ENCODE measurements at regions not wholly inside any gene's neighbourhood (a gene's known extent, or its start where the extent isn't known, plus 50 kb on each side); places are given as distances from the start of the nearest gene placed in this dataset.

DNA sequence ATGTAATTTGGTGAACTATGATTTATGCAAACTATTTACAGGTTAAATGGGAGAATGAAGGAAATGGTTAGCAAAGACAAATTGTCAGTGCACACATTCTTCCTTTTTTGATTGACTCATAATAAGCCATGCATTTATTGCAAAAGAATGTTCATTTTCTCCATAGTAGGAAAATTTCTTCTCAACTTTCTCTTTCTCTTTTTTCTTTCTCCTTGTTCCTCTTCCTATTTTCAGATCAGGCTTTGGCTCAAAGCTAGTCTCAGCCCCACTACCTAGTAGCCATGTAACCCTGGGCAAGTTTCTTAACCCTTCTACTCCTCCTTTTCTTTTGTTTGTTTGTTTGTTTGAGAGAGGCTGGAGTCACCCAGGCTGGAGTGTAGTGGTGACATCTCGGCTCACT lies 156.6 kb downstream of the PIK3R1 start:
- H3K4me3 Mint-ChIP-seq = no peak overlapping the region
- H3K36me3 Mint-ChIP-seq (ENCODE audit: low read depth) = no peaks in the 10 kb centered on the region
- H3K27me3 Mint-ChIP-seq = no peaks in the 10 kb centered on the region
- no peaks in the 10 kb centered on the region for H3K9me3 Mint-ChIP-seq
- no peak overlapping the region for H3K27ac Mint-ChIP-seq
- no peak for DNase-seq
- H3K4me1 Mint-ChIP-seq (ENCODE audit: low read depth) = peaks cover 32% of the 10 kb centered on the region

DNA sequence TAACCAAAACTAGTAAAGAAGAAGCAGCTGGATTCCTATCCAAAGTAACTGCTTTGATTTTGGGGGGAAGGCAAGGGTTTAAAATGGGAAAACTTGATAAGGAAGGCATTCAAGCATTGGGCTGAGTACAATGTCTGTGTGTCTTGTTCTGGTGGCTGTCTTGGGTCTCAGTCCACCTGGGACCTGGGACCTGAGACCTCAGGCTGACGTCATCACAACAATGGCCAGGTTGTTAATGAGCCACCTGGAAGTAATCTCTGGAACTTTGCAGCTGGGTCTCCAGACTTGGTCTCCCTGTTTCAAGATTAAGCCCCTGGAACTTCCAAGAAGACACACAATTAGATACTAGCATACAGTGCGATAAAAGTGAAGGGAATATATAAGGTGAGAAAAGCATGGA lies 157.5 kb downstream of the PIK3R1 start:
- Mint-ChIP-seq H3K27me3 (no peaks in the 10 kb centered on the region), H3K9me3 (no peaks in the 10 kb centered on the region), H3K4me3 (no peak overlapping the region), H3K27ac (no peak overlapping the region), H3K36me3 (ENCODE audit: low read depth) (no peaks in the 10 kb centered on the region), H3K4me1 (ENCODE audit: low read depth) (peaks cover 33% of the 10 kb centered on the region)
- no peak for DNase-seq

DNA sequence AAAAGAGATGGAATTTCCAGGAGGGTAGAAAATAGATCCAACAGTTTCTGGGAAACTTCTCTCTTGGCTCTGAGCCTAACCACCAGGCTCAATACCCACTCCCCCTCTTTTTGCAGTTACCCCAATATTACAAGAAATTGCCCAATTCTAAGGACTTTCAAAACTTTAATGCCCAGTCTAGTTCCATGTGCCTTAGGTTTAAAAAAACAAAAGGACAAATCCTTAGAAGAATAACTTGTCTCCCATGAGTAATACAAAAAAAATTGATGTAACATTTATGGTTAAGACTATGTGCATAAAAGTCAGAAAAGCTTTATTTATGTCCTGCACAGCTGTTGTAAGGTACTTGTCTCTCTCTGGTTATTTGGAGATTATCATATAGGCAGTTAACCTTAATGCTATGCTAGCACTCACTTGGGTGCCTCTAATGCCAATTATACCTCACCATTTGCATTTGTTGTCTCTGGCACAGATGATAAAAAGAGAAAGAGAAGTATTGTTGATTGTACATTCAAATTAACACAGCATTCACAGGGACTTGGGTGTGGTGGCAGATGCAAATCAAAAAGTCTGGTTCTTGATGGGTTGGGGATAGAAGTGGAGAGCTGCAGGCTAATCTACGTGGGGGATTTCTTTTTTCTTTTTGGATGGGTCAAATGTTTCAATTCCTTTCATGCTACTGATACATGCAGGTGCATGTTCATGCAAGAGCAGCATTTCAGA lies 159.4 kb downstream of the PIK3R1 start:
- no peak overlapping the region for H3K4me3 Mint-ChIP-seq
- no peaks in the 10 kb centered on the region for H3K27me3 Mint-ChIP-seq
- H3K9me3 Mint-ChIP-seq = no peaks in the 10 kb centered on the region
- no peaks in the 10 kb centered on the region for H3K36me3 Mint-ChIP-seq (ENCODE audit: low read depth)
- no peak for DNase-seq
- peaks cover 28% of the 10 kb centered on the region for H3K4me1 Mint-ChIP-seq (ENCODE audit: low read depth)
- H3K27ac Mint-ChIP-seq = no peak overlapping the region

DNA sequence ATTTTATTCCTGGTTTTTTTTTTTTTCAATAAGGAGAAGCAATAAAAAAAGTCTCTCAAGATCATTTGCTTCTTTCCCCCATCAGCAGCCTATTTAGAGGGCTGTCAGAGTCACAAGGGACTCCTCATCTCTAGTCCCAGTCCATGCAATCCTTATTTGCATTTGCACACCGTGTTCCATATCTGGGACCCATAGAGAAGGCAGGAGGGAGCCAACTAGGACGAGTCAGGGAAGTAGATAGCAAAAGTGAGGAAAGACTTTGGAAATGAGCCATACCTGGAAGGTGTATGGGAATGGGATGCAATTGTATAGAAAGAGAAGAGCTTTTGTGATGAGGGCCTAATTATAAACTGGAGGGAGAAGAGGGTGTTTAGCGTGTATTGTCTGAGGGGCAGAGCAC lies 160.0 kb downstream of the PIK3R1 start:
- no peaks in the 10 kb centered on the region for H3K36me3 Mint-ChIP-seq (ENCODE audit: low read depth)
- H3K27ac Mint-ChIP-seq = no peak overlapping the region
- H3K4me1 Mint-ChIP-seq (ENCODE audit: low read depth) = peaks cover 27% of the 10 kb centered on the region
- H3K9me3 Mint-ChIP-seq = no peaks in the 10 kb centered on the region
- no peaks in the 10 kb centered on the region for H3K27me3 Mint-ChIP-seq
- DNase-seq = no peak
- no peak overlapping the region for H3K4me3 Mint-ChIP-seq

DNA sequence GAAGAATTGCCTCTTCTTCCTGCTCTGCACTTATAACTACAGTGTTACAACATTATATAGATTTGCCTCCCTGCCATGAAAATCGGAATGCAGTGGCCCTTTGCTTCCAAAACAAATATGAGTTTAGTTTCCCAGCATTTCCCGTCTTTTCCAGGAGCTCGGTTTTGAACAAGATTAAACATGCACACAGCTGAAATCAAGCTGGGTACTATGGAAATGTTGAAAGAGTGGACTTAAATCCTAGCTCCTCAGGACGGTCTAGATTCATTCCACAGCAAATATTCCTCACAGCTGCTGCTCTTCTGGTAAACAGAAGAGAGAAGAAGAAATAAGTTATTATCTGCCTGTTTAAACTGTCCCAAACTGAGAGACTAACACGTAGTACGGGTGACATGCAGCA lies 161.4 kb downstream of the PIK3R1 start:
- Mint-ChIP-seq H3K27me3 (no peaks in the 10 kb centered on the region), H3K4me1 (ENCODE audit: low read depth) (peaks cover 38% of the 10 kb centered on the region), H3K9me3 (peaks cover 1% of the 10 kb centered on the region)

DNA sequence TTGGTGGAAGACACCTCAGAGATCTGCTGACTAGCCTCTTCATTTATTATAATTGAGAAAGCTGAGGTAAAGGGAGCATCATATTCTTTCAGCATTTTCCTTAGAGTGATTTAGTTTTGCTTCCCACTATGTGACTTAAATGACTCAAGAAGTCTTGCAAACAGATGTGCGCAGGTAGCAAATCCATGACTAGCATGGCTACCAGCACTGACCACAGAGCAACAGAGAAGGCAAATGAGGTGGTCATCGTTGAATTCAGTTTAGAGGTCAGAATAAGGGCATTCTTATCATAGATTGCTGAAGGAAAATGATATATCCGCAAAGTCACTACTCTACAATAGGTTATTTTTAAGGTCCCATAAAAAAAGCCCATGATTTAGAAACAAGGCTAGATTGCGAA lies 162.2 kb downstream of the PIK3R1 start:
- Mint-ChIP-seq H3K27me3 (no peaks in the 10 kb centered on the region), H3K4me1 (ENCODE audit: low read depth) (peaks cover 44% of the 10 kb centered on the region), H3K27ac (no peak overlapping the region), H3K36me3 (ENCODE audit: low read depth) (no peaks in the 10 kb centered on the region), H3K4me3 (no peak overlapping the region), H3K9me3 (peaks cover 3% of the 10 kb centered on the region)
- no peak for DNase-seq

More for the DNA sequence above, 161.4 kb downstream of the PIK3R1 start:
- Mint-ChIP-seq H3K27ac (no peak overlapping the region), H3K36me3 (ENCODE audit: low read depth) (no peaks in the 10 kb centered on the region), H3K4me3 (no peak overlapping the region)
- no peak for DNase-seq

DNA sequence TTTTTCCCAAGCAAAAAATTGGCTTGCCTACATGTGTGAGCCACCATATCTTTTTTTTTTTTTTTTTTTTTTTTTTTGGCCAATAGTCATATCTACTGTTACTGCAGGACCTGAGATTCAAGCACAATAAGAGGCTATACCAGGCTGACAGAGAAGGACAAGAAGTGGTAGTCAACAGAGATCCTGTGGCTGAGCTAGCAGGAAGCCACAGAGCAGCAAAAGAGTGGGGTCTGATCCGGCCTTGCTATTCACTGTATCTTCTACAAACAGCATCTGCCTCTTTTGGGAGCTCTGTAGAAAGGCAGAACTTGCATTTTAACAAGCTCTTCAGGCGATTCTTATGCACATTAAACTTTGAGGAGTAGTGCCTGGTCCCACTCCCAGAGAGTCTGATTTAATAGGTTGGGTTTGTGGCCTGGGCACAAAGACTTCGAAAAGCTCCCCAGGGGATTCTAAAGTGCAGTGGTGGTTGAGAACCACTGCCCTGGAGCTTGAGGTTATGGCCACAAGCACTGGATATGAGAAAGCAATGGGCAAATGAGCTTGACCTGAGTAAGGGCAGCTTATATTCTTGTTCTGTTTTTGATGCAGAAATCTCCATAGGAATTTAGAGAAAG lies 162.8 kb downstream of the PIK3R1 start:
- peaks cover 3% of the 10 kb centered on the region for H3K9me3 Mint-ChIP-seq
- no peak for DNase-seq
- H3K27ac Mint-ChIP-seq = no peak overlapping the region
- H3K4me1 Mint-ChIP-seq (ENCODE audit: low read depth) = peaks cover 48% of the 10 kb centered on the region
- no peak overlapping the region for H3K4me3 Mint-ChIP-seq
- no peaks in the 10 kb centered on the region for H3K27me3 Mint-ChIP-seq
- H3K36me3 Mint-ChIP-seq (ENCODE audit: low read depth) = no peaks in the 10 kb centered on the region

DNA sequence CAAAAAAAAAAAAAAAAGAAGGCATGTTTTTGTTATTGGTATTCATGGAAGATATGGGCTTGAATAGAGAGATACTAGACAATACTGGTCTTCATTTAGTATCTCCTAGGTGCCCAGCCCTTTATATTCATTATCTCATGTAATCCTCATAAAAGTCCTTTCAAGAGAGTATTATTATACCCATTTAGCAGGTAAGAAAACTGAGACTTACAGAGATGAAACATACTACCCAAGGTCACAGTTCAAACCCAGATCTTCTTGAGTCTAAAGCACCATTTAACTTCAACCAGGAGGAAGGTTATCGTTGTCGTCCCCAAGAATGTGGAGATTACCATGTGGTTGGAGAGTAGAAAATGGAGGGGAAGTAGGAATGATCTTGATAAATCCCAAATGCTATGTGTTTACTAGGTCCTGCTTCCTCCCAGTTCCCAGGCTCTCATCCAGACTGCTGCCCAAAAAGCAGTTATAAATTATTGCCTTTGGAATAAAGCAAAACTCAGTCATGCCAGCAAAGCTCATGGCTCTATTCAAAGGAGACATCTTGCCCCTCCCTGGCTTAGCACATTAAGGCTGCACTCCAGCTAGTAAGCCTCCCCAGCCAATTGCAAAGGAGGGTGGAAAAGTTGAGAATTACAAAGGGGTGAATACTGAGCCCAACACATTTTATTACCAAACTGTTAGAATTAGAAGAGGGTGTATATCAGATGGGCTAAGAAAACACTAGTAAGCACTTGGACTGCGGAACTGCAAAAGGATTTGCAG lies 163.9 kb downstream of the PIK3R1 start:
- Mint-ChIP-seq H3K27me3 (no peaks in the 10 kb centered on the region), H3K36me3 (ENCODE audit: low read depth) (no peaks in the 10 kb centered on the region), H3K27ac (no peak overlapping the region), H3K4me3 (no peak overlapping the region), H3K9me3 (peaks cover 3% of the 10 kb centered on the region), H3K4me1 (ENCODE audit: low read depth) (peaks cover 53% of the 10 kb centered on the region)
- DNase-seq = no peak

DNA sequence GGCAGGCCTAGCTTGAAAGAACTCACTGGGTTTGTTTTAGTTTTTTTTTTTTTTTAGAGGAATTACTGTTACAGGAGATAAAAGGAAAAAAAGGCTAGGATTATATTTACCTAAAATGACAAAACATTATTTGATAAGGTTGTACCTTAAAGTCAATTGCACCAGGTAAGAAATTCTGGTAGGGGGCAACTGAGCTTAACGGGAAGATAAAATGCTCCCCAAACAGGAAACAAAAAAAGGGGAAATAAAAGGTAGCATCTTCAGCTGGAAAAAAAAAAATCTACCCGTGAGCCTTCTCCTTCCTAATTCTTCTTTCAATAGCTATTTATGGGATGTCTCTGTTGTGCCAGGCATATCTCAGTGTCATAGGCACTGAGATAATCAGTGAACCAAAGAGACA lies 164.5 kb downstream of the PIK3R1 start:
- H3K4me1 Mint-ChIP-seq (ENCODE audit: low read depth) = peaks cover 59% of the 10 kb centered on the region

DNA sequence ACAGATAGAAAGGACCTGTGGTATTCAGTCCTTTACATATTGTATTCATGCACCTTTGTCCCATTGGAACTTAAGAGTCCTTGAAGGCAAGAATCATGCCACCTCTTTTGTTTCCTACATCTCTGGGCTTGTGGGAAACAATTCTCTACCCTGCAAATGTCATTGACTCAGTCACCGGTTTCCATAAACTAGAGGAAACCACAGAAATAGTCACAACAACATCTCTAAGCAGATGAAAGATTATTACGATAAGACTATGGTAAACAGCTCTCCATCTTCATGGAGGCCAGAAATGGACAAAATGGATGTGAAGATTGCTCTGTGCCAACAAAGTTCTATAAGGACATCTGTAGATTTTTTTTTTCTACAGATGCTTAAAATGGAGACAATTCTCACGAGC lies 165.5 kb downstream of the PIK3R1 start:
- Mint-ChIP-seq H3K9me3 (peaks cover 3% of the 10 kb centered on the region), H3K4me1 (ENCODE audit: low read depth) (peaks cover 63% of the 10 kb centered on the region), H3K4me3 (no peak overlapping the region), H3K27me3 (no peaks in the 10 kb centered on the region), H3K36me3 (ENCODE audit: low read depth) (no peaks in the 10 kb centered on the region), H3K27ac (no peak overlapping the region)
- DNase-seq = no peak

More for the DNA sequence above, 164.5 kb downstream of the PIK3R1 start:
- Mint-ChIP-seq H3K27me3 (no peaks in the 10 kb centered on the region), H3K27ac (no peak overlapping the region), H3K9me3 (peaks cover 3% of the 10 kb centered on the region), H3K4me3 (no peak overlapping the region), H3K36me3 (ENCODE audit: low read depth) (no peaks in the 10 kb centered on the region)
- no peak for DNase-seq

DNA sequence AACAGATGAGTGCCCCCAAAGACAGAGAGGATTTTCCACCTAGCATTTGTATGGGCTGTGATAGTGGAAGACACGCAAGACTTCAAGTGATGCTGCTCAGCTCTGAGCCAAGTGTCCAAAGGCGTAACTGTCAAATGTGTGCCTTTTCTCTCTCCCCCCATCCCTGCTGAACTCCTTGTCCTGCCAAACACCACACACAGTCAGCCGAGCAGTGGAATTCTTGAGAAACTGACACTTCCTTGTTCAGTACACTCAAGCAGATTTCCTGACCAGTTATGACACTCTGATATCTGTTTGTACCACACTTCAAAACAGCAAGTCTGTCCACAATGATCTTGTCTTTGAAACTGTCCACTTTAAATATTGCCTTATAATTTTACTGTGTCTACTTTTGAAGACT lies 166.4 kb downstream of the PIK3R1 start:
- Mint-ChIP-seq H3K4me3 (no peak overlapping the region), H3K9me3 (peaks cover 3% of the 10 kb centered on the region), H3K27me3 (no peaks in the 10 kb centered on the region), H3K27ac (no peak overlapping the region), H3K36me3 (ENCODE audit: low read depth) (no peaks in the 10 kb centered on the region), H3K4me1 (ENCODE audit: low read depth) (peaks cover 63% of the 10 kb centered on the region)
- DNase-seq = no peak

DNA sequence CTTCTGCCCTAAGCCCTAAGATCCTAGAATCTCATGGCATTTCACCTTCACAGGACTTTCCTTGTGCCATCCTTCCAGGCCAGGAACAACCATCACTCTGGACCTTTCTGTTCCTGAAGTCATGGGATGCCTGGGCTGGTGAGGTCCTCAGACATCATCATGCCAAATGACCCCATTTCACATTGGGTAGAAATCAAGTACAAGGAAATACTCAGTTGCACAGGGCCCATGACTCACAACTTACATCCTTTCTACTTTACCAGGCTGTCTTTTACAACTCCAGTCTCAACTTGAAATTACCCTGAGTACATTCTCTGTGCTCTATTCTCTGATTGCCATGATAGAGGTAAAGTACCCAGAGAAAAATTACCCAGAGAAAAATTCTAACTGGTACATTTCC lies 167.1 kb downstream of the PIK3R1 start:
- no peaks in the 10 kb centered on the region for H3K27me3 Mint-ChIP-seq
- peaks cover 61% of the 10 kb centered on the region for H3K4me1 Mint-ChIP-seq (ENCODE audit: low read depth)
- H3K27ac Mint-ChIP-seq = no peak overlapping the region
- no peaks in the 10 kb centered on the region for H3K36me3 Mint-ChIP-seq (ENCODE audit: low read depth)
- H3K4me3 Mint-ChIP-seq = no peak overlapping the region
- DNase-seq = no peak
- H3K9me3 Mint-ChIP-seq = peaks cover 3% of the 10 kb centered on the region

DNA sequence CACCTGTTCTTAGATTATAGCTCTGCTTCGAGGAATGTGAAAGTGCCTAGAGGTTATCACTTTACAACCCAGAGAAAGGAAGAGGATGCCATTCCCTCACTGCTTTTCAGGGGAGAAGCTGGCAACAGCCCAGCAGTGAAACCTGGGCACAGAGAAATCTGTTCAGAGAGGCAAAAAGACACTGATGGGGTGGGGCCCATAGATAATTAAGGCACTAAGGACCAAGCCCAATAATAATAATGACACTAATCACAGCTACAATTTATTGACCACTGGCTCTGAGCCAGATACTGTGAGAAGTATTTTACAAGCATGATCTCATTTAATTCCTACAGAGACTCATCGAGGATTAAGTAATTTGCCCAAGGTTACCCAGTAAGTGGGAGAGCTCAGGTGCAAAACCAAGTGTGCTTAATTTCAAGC lies 168.3 kb downstream of the PIK3R1 start:
- DNase-seq = no peak
- peaks cover 3% of the 10 kb centered on the region for H3K9me3 Mint-ChIP-seq
- peaks cover 52% of the 10 kb centered on the region for H3K4me1 Mint-ChIP-seq (ENCODE audit: low read depth)
- H3K4me3 Mint-ChIP-seq = no peak overlapping the region
- H3K27ac Mint-ChIP-seq = no peak overlapping the region
- no peaks in the 10 kb centered on the region for H3K27me3 Mint-ChIP-seq
- no peaks in the 10 kb centered on the region for H3K36me3 Mint-ChIP-seq (ENCODE audit: low read depth)

DNA sequence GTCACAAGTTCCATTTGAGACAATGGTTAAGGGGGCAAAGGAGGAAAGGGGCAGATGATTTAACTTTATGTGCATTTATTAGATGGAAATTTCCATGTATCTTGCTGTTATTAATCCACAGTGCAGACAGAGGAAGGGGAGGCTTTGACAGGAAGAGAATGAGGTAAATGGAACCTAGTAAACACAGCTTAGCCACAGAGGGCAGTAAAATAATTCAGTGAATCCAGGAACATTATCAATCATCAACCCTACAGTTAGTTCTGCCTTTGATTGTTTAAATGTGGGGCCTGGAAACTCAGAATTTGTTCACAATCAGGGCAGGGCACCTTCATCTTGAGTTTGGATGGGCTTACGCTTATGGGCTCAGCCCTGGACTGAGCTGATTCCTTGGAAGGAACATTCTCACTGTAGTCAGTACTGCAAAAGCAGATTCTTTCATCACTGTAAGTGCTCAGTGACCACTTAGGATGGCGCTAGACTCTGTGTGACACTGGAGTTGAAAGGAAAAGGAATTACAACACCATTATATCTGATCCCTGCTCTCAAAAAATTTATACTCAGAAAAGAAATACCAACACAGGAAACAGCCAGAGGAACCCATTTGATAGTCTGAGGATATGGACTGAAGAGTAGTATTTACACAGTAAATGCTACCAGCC lies 169.5 kb downstream of the PIK3R1 start:
- Mint-ChIP-seq H3K27ac (no peak overlapping the region), H3K4me1 (ENCODE audit: low read depth) (peaks cover 44% of the 10 kb centered on the region), H3K9me3 (peaks cover 3% of the 10 kb centered on the region), H3K27me3 (no peaks in the 10 kb centered on the region), H3K36me3 (ENCODE audit: low read depth) (no peaks in the 10 kb centered on the region), H3K4me3 (no peak overlapping the region)
- DNase-seq = no peak
